ENCODE measurements at regions not wholly inside any gene's neighbourhood (a gene's known extent, or its start where the extent isn't known, plus 50 kb on each side); places are given as distances from the start of the nearest gene placed in this dataset.

DNA sequence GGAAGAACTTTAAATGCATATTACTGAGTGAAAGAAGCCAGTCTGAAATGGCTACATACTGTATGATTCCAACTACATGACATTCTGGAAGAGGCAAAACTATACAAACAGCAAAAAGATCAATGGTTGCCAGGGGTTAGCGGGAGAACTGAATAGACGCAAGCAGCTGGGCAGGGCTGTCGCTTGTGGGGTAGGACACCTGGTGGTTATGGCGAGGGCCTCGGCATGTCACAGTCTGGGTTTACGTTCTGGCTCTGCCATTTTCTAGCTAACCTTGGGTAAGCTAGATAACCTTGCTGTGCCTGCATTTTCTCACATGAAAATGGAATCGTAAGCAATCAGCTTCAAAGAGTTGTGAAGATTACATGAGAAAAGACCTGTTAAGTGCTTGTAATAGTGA lies 55.2 kb upstream of the SYT13 start:
- Mint-ChIP-seq H3K4me1 (peaks cover 59% of the 10 kb centered on the region), H3K27me3 (ENCODE audit: low read depth) (no peaks in the 10 kb centered on the region)

DNA sequence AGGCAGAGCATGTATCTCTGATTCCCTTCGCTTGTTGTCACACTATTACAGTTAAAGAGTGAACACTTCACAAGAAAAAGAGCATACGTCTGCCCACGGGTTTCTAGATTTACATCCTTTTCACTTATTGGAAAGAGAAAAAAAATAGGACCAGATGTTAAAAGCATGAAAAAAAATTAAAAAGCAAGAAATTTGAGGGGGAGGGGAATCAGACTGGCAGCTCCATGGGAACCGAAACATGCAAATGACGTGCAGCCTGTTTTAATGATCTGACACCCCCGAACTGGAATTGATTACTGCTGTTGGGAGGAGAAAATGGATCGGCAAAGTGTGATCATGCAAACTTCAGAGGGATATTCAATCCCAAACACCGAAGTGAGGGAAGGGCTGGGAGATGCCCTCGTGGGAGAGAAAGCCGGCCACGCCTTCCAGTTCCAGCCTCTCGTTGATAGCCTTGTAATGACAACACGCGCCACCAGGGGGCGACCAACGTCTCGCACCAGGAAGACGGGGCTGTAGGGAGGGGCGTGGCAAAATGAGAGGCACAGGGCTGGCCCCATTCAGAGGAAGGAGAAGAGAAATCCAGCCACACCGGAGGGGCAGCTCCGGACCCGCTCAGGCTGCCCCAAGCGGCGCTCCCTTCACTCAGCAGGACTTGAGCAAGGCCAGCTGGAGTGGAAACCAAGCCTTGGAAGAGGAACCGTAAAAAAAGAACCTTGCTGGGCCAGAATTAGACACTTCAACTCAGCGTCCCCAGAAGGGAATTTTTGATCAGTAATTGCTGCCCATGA lies 53.8 kb upstream of the SYT13 start:
- no peaks in the 10 kb centered on the region for H3K9me3 Mint-ChIP-seq
- TF ChIP-seq, protein P1, sequence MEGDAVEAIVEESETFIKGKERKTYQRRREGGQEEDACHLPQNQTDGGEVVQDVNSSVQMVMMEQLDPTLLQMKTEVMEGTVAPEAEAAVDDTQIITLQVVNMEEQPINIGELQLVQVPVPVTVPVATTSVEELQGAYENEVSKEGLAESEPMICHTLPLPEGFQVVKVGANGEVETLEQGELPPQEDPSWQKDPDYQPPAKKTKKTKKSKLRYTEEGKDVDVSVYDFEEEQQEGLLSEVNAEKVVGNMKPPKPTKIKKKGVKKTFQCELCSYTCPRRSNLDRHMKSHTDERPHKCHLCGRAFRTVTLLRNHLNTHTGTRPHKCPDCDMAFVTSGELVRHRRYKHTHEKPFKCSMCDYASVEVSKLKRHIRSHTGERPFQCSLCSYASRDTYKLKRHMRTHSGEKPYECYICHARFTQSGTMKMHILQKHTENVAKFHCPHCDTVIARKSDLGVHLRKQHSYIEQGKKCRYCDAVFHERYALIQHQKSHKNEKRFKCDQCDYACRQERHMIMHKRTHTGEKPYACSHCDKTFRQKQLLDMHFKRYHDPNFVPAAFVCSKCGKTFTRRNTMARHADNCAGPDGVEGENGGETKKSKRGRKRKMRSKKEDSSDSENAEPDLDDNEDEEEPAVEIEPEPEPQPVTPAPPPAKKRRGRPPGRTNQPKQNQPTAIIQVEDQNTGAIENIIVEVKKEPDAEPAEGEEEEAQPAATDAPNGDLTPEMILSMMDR (conservative IDR thresholded peaks at IDR 0.05): peak; percentile 94
- peak overlapping the region; percentile 56 for H3K4me3 Mint-ChIP-seq
- H3K27ac Mint-ChIP-seq (ENCODE audit: unreplicated experiment): no peak overlapping the region
- peaks cover 53% of the 10 kb centered on the region for H3K4me1 Mint-ChIP-seq
- no peaks in the 10 kb centered on the region for H3K27me3 Mint-ChIP-seq (ENCODE audit: low read depth)
- DNase-seq (ENCODE audit: low read depth, low spot score): peak; percentile 99
- no peaks in the 10 kb centered on the region for H3K36me3 Mint-ChIP-seq (ENCODE audit: low read depth)

More for the DNA sequence above, 55.2 kb upstream of the SYT13 start:
- Mint-ChIP-seq H3K9me3 (no peaks in the 10 kb centered on the region), H3K36me3 (ENCODE audit: low read depth) (no peaks in the 10 kb centered on the region), H3K4me3 (no peak overlapping the region), H3K27ac (ENCODE audit: unreplicated experiment) (no peak overlapping the region)
- TF ChIP-seq, protein P1 (conservative IDR thresholded peaks at IDR 0.05): peak; percentile 17
- no peak for DNase-seq (ENCODE audit: low read depth, low spot score)

DNA sequence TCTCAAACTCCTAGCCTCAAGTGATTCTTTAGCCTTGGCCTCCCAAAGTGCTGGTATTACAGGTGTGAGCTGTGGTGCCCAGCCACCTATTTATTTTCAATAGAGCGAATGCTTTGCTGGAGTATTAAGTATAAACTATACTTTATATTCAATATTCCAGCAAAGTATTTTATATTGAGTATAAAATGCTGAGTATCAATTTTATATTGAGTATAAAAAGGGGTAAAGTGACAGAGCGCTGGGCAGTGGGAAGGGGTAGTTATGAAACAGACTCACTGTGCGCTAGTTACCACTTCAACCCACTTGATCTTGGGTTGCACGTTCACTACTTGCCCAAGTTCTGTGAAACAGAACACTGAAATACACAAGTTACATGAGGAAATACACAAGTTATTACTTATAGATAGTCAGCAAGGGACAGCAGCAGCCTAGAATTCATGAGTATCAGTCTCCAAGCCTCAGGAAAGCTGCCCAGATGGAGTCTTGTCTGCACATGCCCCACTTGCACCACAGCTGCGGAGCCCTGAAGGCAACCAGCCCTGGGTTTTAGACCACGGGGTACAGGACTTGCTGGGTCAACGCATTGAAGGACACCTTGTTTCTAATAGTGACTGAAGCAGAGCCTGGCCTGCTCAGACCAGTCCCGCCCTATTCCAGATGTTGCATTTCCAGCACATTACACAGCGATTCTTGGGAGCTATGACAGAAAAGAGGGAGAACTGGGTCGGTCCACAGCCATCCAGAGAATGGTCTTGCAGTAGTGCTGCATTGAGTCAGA lies 51.6 kb upstream of the SYT13 start:
- no peaks in the 10 kb centered on the region for H3K9me3 Mint-ChIP-seq
- no peak overlapping the region for H3K4me3 Mint-ChIP-seq
- DNase-seq (ENCODE audit: low read depth, low spot score): no peak
- no peaks in the 10 kb centered on the region for H3K27me3 Mint-ChIP-seq (ENCODE audit: low read depth)
- TF ChIP-seq, protein P1 (conservative IDR thresholded peaks at IDR 0.05): no peak
- no peak overlapping the region for H3K27ac Mint-ChIP-seq (ENCODE audit: unreplicated experiment)
- peaks cover 37% of the 10 kb centered on the region for H3K4me1 Mint-ChIP-seq
- H3K36me3 Mint-ChIP-seq (ENCODE audit: low read depth): no peaks in the 10 kb centered on the region

DNA sequence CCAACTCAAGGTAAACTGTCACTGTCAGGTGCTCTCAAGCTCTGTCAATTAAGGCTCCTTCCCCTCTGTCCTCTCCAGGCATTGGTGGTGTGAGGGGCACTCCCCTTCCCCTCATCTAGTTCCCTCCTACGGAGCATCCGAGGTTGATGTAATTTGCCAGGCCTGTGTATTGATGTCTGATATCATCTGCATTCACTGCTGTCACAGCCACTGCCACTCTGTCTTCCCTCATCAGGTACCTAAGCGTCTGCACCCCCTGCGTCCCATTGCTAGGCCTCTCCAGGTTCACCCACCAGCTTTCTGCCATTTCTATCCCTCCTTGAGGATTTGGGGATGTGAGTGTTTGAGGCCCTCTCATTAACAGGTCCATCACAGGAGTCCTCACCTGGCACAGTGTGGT lies 50.0 kb upstream of the SYT13 start:
- DNase-seq (ENCODE audit: low read depth, low spot score): no peak
- Mint-ChIP-seq H3K4me1 (peaks cover 31% of the 10 kb centered on the region), H3K9me3 (no peaks in the 10 kb centered on the region), H3K4me3 (no peak overlapping the region), H3K27ac (ENCODE audit: unreplicated experiment) (no peak overlapping the region), H3K36me3 (ENCODE audit: low read depth) (no peaks in the 10 kb centered on the region), H3K27me3 (ENCODE audit: low read depth) (peaks cover 6% of the 10 kb centered on the region)
- TF ChIP-seq, protein P1 (conservative IDR thresholded peaks at IDR 0.05): no peak
